Pancreas (tissue), 10 donors: ENCODE measurements at regions not wholly inside any gene's neighbourhood (a gene's known extent, or its start where the extent isn't known, plus 50 kb on each side); places are given as distances from the start of the nearest gene placed in this dataset.

ENCODE experiments used
- ATAC-seq, 4 donors: fragments of 200-7000 bp; cut with Tn5 transposase; one replicate each; pipeline versions ENCODE4 v1.8.0 to v1.9.1; 2020; ENCODE audit warnings: mild to moderate bottlenecking in 4 of 4, moderate library complexity in 4 of 4
- DNase-seq, 6 donors: peaks; one replicate each; pipeline ENCODE4 v3.0.0-alpha.2; 2020
- FAIRE-seq: peaks from 2 replicates; lab custom pipeline; 2012; peaks lifted over from hg19 to GRCh38; lab: Jason Lieb, UNC
- H3K27ac ChIP-seq, 4 donors: fragments of 200-600 bp; sonication (generic); 1 replicate in 3 of 4; 2 replicates in 1 of 4; pipeline versions ENCODE4 v1.5.0 to v1.8.0; 2020
- H3K27me3 ChIP-seq, 4 donors: fragments of 200-600 bp; one replicate each; pipeline ENCODE4 v1.8.0; 2021
- H3K36me3 ChIP-seq, 3 donors: fragments of 200-600 bp; sonication (generic) in 1 of 3; one replicate each; pipeline versions ENCODE4 v1.5.0 to v1.8.0; 2020 to 2021
- H3K4me1 ChIP-seq, 3 donors: fragments of 200-600 bp; one replicate each; pipeline ENCODE4 v1.8.0; 2021
- H3K4me3 ChIP-seq, 4 donors: fragments of 200-600 bp; sonication (generic) in 2 of 4; one replicate each; pipeline versions ENCODE4 v1.5.0 to v1.8.0; 2020 to 2021
- H3K9me3 ChIP-seq, 4 donors: fragments of 200-600 bp; one replicate each; pipeline ENCODE4 v1.8.0; 2021
- WGBS, 2 donors: extraction: QIAGEN DNeasy Blood & Tissue Kit; methylation state at CpG; one replicate each; pipeline ENCODE4 v1.1.7; 2013; 5-methylcytosine and 5-hydroxymethylcytosine counted together
- intact Hi-C, 3 donors: fragments of 100-400 bp; cut with DNase I; formaldehyde crosslinking; loops; one replicate each; pipeline versions ENCODE4 v1.11.1 to v1.14.2; 2022
- TF ChIP-seq, protein P1 (sequence below), 4 donors: fragments of 200-600 bp; sonication (generic) in 3 of 4; IDR thresholded peaks; one replicate each; pipeline versions ENCODE4 v1.5.0 to v1.8.0; 2021; ENCODE audit warnings: antibody characterized with exemption in 4 of 4
- donor health status: healthy with polysubstance abuse.
- donor health status: DM: no; HTN: no; CAD: no; lungs with moderate emphysema.
- donor health status: DM: no; HTN: no; CAD: no.
- donor health status: control.
- donor health status: control.
- donor health status: Bipolar disorder and iron deficiency.
- donor health status: DM: yes; HTN: yes; CAD: no.
- donor health status: DM: no; HTN: no; CAD: no.
- donor health status: DM: no; HTN: no; CAD: no.
- donor health status: DM: yes; HTN: yes; CAD: no.

DNA sequence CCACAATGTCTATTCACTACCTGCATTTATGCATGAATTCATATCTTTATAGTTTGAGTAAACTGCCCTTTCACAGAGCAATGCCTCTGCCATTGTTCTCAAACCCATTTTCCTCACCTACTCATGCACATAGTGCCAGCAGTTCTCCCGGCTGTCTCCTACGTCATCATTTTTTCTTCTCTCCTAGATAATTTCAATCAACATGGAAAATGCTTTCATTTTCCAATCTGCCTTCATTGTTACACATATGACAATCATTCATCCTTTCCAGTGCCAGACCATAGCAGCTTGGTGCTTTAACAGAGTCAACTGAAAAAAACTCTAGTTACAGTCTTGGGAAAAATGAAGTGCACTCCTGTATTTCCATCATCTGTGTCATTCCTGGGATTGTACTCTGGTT, 514.8 kb upstream of the CTNND2 start:
- 61 to 83% methylated on average over 2 of the region's 2 CpGs for WGBS, 2 donors
- Histone ChIP-seq H3K36me3 (no peaks in the 10 kb centered on the region), H3K4me1 (no peaks in the 10 kb centered on the region), H3K27me3 (no peaks in the 10 kb centered on the region), H3K9me3 (no peaks in the 10 kb centered on the region), H3K4me3 (no peak overlapping the region), H3K27ac (no peak overlapping the region)
- intact Hi-C loops: no loop called here
- DNase-seq (no peak), ATAC-seq (no peak), FAIRE-seq (no peak)
- TF ChIP-seq, protein P1, sequence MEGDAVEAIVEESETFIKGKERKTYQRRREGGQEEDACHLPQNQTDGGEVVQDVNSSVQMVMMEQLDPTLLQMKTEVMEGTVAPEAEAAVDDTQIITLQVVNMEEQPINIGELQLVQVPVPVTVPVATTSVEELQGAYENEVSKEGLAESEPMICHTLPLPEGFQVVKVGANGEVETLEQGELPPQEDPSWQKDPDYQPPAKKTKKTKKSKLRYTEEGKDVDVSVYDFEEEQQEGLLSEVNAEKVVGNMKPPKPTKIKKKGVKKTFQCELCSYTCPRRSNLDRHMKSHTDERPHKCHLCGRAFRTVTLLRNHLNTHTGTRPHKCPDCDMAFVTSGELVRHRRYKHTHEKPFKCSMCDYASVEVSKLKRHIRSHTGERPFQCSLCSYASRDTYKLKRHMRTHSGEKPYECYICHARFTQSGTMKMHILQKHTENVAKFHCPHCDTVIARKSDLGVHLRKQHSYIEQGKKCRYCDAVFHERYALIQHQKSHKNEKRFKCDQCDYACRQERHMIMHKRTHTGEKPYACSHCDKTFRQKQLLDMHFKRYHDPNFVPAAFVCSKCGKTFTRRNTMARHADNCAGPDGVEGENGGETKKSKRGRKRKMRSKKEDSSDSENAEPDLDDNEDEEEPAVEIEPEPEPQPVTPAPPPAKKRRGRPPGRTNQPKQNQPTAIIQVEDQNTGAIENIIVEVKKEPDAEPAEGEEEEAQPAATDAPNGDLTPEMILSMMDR (IDR thresholded peaks at IDR 0.05): no peak

- H3K4me1 ChIP-seq: no peaks in the 10 kb centered on the region
- no peaks in the 10 kb centered on the region for H3K27me3 ChIP-seq
- WGBS, 2 donors: 40 to 42% methylated on average over 5 of the region's 5 CpGs
- no peak for DNase-seq
- H3K36me3 ChIP-seq: no peaks in the 10 kb centered on the region
- H3K4me3 ChIP-seq: no peak overlapping the region
- no peaks in the 10 kb centered on the region for H3K9me3 ChIP-seq
- TF ChIP-seq, protein P1 (IDR thresholded peaks at IDR 0.05): no peak
- no peak for ATAC-seq
- intact Hi-C loops: no loop called here
- H3K27ac ChIP-seq: no peak overlapping the region
- no peak for FAIRE-seq
These were observed 509.3 kb upstream of the CTNND2 start for GRCh38 chr5:12413585-12413984.

DNA sequence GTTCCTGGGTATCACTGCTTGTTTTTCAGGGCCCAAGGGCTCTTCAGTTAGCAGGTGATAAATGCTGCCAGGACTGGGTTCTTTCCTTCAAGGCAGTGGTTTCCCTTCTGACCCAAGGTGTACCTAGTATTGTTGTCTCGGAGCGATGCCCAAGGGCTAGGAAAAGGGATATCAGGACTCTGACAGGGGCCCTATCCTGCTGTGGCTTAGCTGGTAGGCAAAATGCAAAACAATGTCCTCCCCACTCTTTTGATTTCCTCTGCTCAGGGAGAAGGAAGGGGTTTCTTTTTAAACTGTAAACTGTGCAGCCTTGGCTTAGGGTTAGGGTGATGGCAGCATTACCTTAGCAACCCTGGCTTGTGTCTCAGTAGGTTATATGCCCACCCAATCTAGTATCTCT, 508.8 kb upstream of the CTNND2 start:
- ATAC-seq: no peak
- WGBS, 2 donors: 78% methylated on average over 2 of the region's 2 CpGs
- H3K9me3 ChIP-seq: no peaks in the 10 kb centered on the region
- intact Hi-C loops: no loop called here
- no peaks in the 10 kb centered on the region for H3K36me3 ChIP-seq
- TF ChIP-seq, protein P1 (IDR thresholded peaks at IDR 0.05): no peak
- FAIRE-seq: no peak
- no peaks in the 10 kb centered on the region for H3K27me3 ChIP-seq
- no peak overlapping the region for H3K4me3 ChIP-seq
- no peak overlapping the region for H3K27ac ChIP-seq
- no peak for DNase-seq
- no peaks in the 10 kb centered on the region for H3K4me1 ChIP-seq

GRCh38 chr5:12399868-12400267, 495.6 kb upstream of the CTNND2 start:
- TF ChIP-seq, protein P1 (IDR thresholded peaks at IDR 0.05): no peak
- no peaks in the 10 kb centered on the region for H3K27me3 ChIP-seq
- H3K4me1 ChIP-seq: no peaks in the 10 kb centered on the region
- ATAC-seq (no peak), DNase-seq (no peak), FAIRE-seq (no peak)
- H3K9me3 ChIP-seq: no peaks in the 10 kb centered on the region
- H3K27ac ChIP-seq: no peak overlapping the region
- intact Hi-C loops: no loop called here
- H3K36me3 ChIP-seq: no peaks in the 10 kb centered on the region
- H3K4me3 ChIP-seq: no peak overlapping the region
- 63 to 78% methylated on average over 2 of the region's 2 CpGs for WGBS, 2 donors

DNA sequence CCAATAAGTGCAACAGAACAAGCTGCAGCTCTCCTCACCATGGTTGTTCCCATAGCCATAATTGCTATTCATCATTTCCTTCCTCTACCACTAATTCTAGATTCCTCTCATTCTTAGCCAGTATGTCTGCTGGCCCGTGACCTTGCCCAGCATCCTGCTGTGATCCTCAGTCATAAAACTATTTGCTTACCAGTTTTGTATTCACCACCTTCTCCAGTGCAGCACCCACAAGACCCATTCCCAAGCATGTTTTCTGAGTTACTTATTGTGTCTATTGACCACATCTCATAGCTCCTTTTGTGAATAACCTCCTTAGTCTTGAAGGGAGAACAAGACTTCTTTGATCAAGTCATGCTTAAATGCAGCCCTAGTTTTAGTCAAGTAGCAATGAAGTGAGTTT, 488.0 kb upstream of the CTNND2 start:
- TF ChIP-seq, protein P1 (IDR thresholded peaks at IDR 0.05): no peak
- 63 to 71% methylated on average over 1 of the region's 1 CpG for WGBS, 2 donors
- intact Hi-C loops: no loop called here
- Histone ChIP-seq H3K9me3 (no peaks in the 10 kb centered on the region), H3K27ac (no peak overlapping the region), H3K4me1 (no peaks in the 10 kb centered on the region), H3K4me3 (no peak overlapping the region), H3K36me3 (no peaks in the 10 kb centered on the region), H3K27me3 (no peaks in the 10 kb centered on the region)
- DNase-seq (no peak), FAIRE-seq (no peak), ATAC-seq (no peak)
